GM21825 (cell line): ENCODE measurements at regions not wholly inside any gene's neighbourhood (a gene's known extent, or its start where the extent isn't known, plus 50 kb on each side); places are given as distances from the start of the nearest gene placed in this dataset.

Source experiments
- ATAC-seq: cut with Tn5 transposase; IDR thresholded peaks from one replicate; pipeline ENCODE4 v1.9.1; 2021; ENCODE audit warnings: mild to moderate bottlenecking, moderate library complexity; ENCODE audit not compliant: unreplicated experiment

DNA sequence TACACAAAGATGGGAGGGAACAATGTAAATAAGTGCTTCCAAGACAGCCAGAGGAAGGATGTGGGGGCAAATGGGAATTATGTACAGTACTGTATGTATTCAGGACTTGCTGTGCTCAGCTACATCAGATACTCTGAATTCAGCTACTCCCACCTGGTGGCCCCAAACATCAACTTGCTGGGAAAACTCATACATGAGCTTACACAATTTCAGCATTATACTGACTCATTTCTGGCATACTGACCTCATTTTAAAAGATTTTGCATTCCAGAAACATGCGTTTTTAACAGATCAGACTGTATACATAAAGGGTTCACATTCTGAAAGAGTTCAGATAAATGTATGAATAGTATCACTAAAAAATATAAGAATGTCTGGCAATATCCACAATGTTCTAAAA is 59.7 kb downstream of the GPX5 start:
- no peak for ATAC-seq

- ATAC-seq: no peak
Measured at GRCh38 chr6:28586324-28586723, 60.6 kb downstream of the GPX5 start.

DNA sequence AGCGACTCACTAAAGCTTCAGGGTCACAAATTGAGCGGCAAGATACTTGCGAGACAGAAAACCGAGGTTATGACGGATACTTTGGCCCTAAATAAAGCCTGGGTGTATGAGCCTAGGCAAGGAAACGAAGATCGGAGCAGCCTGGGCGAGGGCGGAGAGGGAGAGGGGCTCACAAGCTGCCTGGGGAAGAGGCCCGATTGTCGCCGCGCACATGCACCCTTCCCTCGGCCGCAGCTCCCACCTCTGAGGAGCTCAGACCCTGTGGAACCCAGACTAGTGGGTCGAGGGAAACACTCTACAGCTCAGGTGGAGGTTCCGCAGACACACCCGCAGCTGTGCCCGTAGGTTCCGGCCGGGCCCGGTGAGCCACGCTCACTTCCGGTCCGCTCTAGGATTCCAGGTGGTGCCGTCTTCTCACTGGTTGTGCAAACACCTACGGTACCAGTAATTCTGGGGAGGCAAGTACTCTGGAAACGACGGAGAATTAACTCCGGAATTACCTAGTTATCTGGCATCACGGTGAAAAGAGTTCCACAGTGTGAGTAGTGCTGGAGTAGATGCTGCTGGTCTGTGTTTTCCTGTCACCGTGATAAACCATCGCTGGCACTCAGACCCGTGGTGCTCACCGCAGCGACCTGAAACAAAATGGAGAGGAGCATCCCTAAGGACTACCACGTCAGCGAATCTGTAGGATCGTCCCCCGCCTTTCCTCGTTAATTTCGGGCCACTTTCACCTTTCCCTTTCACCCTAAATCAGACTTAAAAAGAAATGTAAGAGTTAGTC is 61.5 kb downstream of the GPX5 start:
- ATAC-seq: peak; percentile 61

- no peak for ATAC-seq
Measured at GRCh38 chr6:28587746-28588075, 62.0 kb downstream of the GPX5 start.

DNA sequence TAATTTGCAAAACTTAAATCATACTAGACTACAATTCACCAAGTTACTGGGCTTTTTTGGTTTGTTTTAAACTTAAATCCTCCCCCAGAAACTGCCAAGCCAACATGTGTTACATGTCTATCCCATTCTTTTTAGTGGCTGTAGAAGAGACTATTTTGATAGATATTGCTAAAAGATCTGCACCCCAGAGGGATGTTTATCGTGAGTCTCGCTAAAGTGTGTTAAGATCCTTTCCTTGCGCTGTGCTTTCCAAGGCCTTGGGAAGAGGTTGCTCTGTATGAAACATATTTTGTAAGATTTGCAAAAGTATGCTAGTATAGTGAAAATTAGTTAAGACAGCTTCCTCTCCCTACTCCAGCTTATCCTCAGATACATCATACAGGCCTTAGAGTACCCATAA is 63.0 kb downstream of the GPX5 start:
- no peak for ATAC-seq

- ATAC-seq: peak; percentile 60
Measured at GRCh38 chr6:28589234-28589956, 63.7 kb downstream of the GPX5 start.

GRCh38 chr6:28589957-28590349 is 64.3 kb downstream of the GPX5 start:
- ATAC-seq: no peak

GRCh38 chr6:28597217-28597835 is 71.6 kb downstream of the GPX5 start:
- no peak for ATAC-seq

DNA sequence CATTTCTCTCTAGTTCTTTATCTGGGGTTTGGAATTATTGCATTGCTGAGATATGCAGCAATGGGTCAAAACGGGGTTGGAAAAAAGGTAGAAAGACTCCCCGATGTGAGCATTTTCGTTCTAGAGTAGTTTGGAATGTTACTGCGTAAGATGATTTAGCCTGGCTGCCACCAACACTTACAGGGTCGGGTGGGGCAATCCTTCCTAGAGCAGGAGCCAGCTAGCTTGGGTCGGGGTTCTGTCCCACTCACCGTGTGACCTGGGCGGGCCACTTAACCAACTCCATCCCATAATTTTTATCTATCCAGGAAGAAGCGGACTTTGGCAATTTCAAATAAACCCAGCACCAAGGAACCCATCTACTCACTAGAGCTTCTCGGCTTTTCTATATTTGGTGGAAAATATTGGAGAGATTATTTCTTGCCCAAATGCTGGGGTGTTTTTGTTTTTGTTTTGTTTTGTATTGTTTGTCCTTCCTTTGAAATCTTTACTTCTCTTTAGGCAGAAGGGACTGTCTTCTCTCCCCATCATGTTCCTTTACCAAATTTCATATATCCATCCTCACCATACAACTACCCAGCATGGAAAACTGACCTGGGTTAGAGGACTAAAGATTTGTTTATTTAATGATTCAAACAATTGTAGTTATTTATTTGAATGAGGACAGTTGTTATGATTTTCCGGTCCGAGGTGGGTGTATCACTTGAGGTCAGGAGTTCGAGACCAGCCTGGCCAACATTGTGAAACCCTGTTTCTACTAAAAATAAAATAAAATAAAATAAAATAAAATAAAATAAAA is 72.4 kb downstream of the GPX5 start:
- ATAC-seq: no peak

- ATAC-seq: no peak
Measured at GRCh38 chr6:28598757-28599686, 73.3 kb downstream of the GPX5 start.

DNA sequence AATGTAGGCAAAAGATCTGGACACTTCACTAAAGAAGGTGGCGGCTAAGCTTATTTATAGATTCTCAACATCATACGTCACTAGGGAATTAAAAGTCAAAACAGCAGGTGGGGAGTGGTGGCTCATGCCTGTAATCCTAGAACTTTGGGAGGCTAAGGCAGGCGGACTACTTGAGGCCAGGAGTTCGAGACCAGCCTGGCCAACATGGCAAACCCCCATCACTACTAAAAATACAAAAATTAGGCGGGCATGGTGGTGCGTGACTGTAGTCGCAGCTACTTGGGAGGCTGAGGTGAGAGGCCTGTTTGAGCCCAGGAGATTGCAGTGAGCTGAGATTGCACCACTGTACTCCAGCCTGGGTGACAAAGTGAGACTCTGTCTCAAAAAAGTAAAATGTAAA is 74.6 kb downstream of the GPX5 start:
- ATAC-seq: no peak

GRCh38 chr6:28603891-28604290 is 78.2 kb downstream of the GPX5 start:
- ATAC-seq: no peak

DNA sequence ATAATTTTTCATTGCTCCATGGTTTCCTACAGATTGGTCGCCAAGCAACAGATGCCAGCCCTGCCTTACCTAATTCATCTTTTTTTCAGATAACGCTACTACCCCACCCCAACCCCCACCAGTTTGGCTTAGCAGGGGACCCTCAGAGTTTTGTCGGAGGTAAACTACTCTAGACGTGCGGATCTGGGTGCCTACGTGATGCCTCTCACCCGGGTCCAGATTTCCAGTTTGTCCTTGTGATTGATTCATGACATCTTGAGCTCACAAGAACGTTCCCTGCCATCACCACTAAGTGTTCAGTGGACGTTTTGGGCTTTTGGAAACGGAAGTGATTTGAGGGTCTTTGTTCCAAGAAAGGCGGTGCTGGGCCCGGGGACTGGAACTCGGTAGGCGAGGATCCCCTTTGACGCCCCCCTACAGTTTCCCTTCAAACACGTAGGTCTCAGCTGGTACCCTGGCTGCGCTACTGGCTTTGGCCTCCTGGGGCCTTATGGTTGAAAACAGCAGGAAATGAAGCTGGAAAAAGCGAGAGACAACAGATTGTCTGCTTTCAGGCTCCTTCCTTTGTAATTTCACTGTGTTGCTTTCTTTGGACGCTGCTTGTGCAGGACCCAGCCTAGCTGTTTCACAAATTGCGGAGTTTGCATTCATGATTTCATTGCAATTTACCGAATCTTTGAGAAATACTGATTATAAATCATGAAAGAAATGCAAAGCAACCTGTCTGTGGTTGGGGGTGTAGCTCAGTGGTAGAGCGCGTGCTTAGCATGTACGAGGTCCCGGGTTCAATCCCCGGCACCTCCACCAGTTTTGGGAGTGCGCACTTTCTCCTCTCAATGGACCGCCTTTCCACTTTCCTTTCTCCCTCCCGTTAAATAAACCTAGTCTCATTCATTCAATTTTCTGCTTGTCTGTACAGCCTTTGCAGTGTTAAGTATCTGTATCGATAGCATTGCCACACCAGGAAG is 81.0 kb downstream of the GPX5 start:
- ATAC-seq: no peak

- ATAC-seq: no peak
Measured at GRCh38 chr6:28607990-28608389, 82.3 kb downstream of the GPX5 start.

GRCh38 chr6:28609672-28610071 is 84.0 kb downstream of the GPX5 start:
- no peak for ATAC-seq

DNA sequence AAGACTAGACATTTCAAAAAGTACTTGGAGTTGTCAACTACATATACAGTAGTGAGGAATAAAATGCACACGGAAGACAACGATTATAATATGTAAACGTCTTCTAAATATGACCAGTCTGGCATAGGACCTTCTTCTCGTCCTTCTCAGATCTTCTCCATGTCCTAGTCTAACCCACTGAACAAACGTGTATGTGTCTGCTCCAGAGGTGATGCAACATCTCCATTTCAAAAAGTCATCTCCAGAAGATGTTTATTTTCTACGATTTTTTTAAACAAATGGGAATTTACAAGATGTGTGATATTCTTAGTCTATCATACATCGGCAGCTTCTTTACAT is 89.9 kb downstream of the GPX5 start:
- ATAC-seq: no peak

DNA sequence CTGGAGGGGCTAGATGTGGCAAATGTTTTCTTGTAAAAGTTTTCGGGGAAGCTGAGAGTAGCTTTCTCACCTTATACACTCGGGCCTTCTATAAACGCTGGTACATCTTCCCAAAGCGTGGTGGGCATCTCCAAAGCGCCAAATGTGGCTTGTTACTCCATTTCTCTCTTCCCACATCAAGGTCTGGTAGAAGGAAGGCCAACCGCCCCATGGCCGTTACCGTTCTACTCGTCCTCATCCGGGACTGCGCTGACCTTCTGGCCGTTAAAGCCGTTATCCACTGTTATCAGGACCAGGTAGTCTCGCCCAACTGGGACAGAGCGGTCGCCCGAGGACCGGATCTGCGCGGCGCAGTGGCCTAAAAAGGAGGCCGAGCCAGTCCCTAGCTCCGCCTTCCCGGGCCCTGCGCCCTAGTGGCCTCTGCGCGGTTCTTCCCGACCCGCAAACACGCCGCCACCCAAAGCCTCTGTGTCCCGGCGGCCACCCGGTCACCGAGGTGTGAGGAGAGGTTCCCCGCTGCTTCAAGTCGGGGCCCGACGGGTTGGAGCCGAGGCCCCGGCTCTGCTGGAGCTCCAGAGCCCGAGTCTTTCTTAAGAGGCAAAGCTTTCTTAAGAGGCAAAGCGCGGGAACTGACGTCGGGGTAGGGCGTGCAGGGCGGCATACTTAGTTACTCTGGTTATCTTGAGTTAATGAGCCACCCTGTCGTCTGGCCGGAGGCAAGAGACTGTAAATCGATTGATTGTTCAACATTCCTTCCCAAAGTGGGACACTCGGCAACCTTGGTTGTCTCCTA is 90.5 kb downstream of the GPX5 start:
- ATAC-seq: no peak

DNA sequence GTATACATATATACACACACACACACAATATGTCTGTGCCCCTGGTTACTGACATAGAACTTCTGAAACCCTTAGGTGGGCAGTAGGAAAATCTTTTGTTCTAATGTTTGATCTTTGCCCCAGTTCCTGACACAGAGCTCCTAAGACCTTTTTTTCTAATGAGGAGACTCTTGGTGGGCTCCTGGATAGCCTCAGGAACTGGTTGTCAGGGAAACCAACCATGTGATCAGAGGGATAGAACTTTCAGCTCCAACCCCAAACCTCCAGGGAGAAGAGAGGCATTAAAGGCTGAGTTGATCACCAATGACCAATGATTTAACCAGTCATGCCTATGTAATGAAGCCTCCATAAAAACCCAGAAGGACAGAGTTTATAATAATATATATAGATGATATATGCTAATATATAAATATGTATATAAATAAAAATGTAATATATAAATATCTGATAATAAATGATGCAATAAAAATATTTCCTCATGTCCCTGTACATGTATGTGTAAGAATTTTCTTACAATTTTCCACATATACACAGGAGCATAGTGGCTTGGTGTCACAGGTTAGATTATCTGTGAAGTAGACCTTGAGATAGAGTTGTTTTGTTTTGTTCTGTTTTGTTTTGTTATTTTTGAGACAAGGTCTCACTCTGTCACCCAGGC is 93.3 kb downstream of the GPX5 start:
- ATAC-seq: no peak
